SKM-1 (cell line): ENCODE measurements at regions not wholly inside any gene's neighbourhood (a gene's known extent, or its start where the extent isn't known, plus 50 kb on each side); places are given as distances from the start of the nearest gene placed in this dataset.

ENCODE experiments used
- DNase-seq: peaks from one replicate; lab custom pipeline; 2025; ENCODE audit not compliant: unreplicated experiment; lab: John Stamatoyannopoulos, UW

- DNase-seq = no peak
Observed at GRCh38 chr2:146031158-146031557, 1511.2 kb upstream of the ZEB2 start.

- no peak for DNase-seq
Observed at GRCh38 chr2:146027156-146027555, 1507.2 kb upstream of the ZEB2 start.

- DNase-seq = no peak
Observed at GRCh38 chr2:146025519-146025918, 1505.6 kb upstream of the ZEB2 start.

- no peak for DNase-seq
Observed at GRCh38 chr2:146024212-146024743, 1504.4 kb upstream of the ZEB2 start.

- DNase-seq = no peak
Observed at GRCh38 chr2:146004462-146004861, 1484.5 kb upstream of the ZEB2 start.

GRCh38 chr2:146003337-146003736 is 1483.4 kb upstream of the ZEB2 start:
- DNase-seq = no peak

- DNase-seq = no peak
Observed at GRCh38 chr2:145994910-145995309, 1475.0 kb upstream of the ZEB2 start.

GRCh38 chr2:145992572-145992971 is 1472.7 kb upstream of the ZEB2 start:
- DNase-seq = no peak

- no peak for DNase-seq
Observed at GRCh38 chr2:145987793-145988192, 1467.9 kb upstream of the ZEB2 start.

GRCh38 chr2:145985517-145985916 is 1465.6 kb upstream of the ZEB2 start:
- DNase-seq = no peak

- no peak for DNase-seq
Observed at GRCh38 chr2:145984580-145984979, 1464.7 kb upstream of the ZEB2 start.

- no peak for DNase-seq
Observed at GRCh38 chr2:145980318-145980717, 1460.4 kb upstream of the ZEB2 start.

- DNase-seq = no peak
Observed at GRCh38 chr2:145975406-145975805, 1455.5 kb upstream of the ZEB2 start.

- DNase-seq = no peak
Observed at GRCh38 chr2:145961846-145962245, 1441.9 kb upstream of the ZEB2 start.

- no peak for DNase-seq
Observed at GRCh38 chr2:145960479-145961163, 1440.7 kb upstream of the ZEB2 start.

- DNase-seq = no peak
Observed at GRCh38 chr2:145958611-145959010, 1438.7 kb upstream of the ZEB2 start.

GRCh38 chr2:145957929-145958328 is 1438.0 kb upstream of the ZEB2 start:
- DNase-seq = no peak

GRCh38 chr2:145939949-145940348 is 1420.0 kb upstream of the ZEB2 start:
- DNase-seq = no peak

- DNase-seq = no peak
Observed at GRCh38 chr2:145935016-145935415, 1415.1 kb upstream of the ZEB2 start.

GRCh38 chr2:145931781-145932395 is 1412.0 kb upstream of the ZEB2 start:
- no peak for DNase-seq

- no peak for DNase-seq
Observed at GRCh38 chr2:145930318-145930717, 1410.4 kb upstream of the ZEB2 start.

GRCh38 chr2:145927131-145927950 is 1407.4 kb upstream of the ZEB2 start:
- DNase-seq = no peak
